ENCODE measurements at regions not wholly inside any gene's neighbourhood (a gene's known extent, or its start where the extent isn't known, plus 50 kb on each side); places are given as distances from the start of the nearest gene placed in this dataset.

DNA sequence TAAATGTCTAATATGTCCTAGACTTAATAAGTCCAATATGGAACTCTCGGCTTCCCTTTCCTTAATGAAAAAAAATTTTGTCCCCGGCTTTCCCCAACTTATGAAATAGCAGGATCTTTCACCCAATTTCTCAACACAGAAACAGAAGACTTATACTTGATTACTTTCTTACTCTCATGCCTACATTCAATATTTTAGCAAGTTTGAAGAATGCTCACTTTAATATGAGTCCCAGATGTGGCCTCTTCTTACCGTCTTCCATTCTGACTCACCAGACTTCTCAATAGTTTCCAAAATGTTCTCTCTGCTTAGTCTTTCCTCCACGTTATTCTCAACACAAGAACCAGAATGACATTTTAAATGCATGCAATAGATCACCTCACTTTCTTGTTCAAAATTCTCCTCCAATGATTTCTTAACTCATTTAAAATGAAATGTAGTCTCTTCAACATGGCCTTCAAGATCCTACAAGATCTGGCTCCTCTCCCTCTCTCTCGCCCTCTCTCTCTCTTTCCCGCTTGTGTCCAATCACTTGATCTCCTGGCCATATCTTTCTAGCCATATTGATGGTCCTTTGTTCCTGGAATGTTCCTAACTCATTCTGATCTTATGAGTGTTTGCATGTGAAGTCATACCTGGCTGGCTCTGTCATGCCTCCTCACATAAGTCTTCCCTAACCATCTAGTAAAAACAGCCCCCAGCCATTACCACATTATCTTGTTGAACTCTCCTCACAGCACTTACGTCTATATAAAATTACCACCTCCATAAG lies 119.7 kb upstream of the FAM3C start:
- 58% methylated on average over 3 of the region's 7 CpGs for WGBS (ENCODE audit: insufficient coverage)
- Histone ChIP-seq H3K4me3 (ENCODE audit: low read length) (no peak overlapping the region), H3K9me3 (replicated peaks; ENCODE audit: control insufficient read depth, low read depth, low read length) (peaks cover 4% of the 10 kb centered on the region), H3K4me1 (ENCODE audit: control insufficient read depth, insufficient read depth, low read length) (no peaks in the 10 kb centered on the region), H3K27me3 (ENCODE audit: control insufficient read depth, insufficient read depth, low read length) (no peaks in the 10 kb centered on the region), H3K36me3 (ENCODE audit: control insufficient read depth, insufficient read depth, low read length) (no peaks in the 10 kb centered on the region), H3K27ac (ENCODE audit: low read length) (no peak overlapping the region)
- no peak for DNase-seq

DNA sequence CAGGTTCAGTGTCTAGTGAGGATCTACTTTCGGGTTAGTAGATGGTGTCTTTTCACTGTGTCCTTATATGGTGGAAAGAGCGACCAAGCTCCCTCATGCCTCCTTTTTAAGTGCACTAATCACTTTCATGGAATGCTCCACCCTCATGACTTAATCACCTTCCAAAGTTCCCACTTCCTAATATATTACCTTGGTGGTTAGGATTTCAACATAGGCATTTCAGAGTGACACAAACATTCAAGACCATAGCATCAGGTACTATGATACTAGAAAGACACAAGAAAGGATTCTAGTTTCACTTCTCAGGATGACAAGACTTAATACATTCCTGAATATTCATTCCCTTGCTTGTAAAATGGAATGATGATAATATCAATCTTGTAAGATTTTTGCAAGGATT lies 119.1 kb upstream of the FAM3C start:
- Histone ChIP-seq H3K4me1 (ENCODE audit: control insufficient read depth, insufficient read depth, low read length) (no peaks in the 10 kb centered on the region), H3K9me3 (replicated peaks; ENCODE audit: control insufficient read depth, low read depth, low read length) (peaks cover 10% of the 10 kb centered on the region), H3K36me3 (ENCODE audit: control insufficient read depth, insufficient read depth, low read length) (no peaks in the 10 kb centered on the region), H3K27ac (ENCODE audit: low read length) (no peak overlapping the region), H3K27me3 (ENCODE audit: control insufficient read depth, insufficient read depth, low read length) (no peaks in the 10 kb centered on the region), H3K4me3 (ENCODE audit: low read length) (no peak overlapping the region)
- no CpG with 5 or more reads among the region's 2 CpGs for WGBS (ENCODE audit: insufficient coverage)
- no peak for DNase-seq

DNA sequence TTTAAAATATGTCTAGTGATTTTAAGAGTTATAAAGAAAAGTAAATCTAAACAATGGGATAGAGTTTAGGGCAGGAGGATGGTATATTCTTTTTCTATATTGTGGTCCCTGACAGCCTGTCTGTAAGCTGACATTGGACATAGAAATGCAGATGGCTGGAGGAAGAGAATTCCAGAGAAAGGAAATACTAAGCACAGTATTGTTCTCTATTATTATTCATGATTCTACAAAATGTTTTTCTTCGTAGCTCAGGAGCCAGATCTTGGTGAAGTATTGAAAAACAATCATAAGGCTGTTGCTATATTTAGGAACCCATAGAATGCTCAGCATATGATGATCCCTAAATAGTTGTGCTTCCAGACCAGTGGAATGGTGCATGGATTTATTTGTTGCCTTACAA lies 117.0 kb upstream of the FAM3C start:
- Histone ChIP-seq H3K36me3 (ENCODE audit: control insufficient read depth, insufficient read depth, low read length) (no peaks in the 10 kb centered on the region), H3K27me3 (ENCODE audit: control insufficient read depth, insufficient read depth, low read length) (no peaks in the 10 kb centered on the region), H3K4me1 (ENCODE audit: control insufficient read depth, insufficient read depth, low read length) (no peaks in the 10 kb centered on the region), H3K27ac (ENCODE audit: low read length) (no peak overlapping the region), H3K4me3 (ENCODE audit: low read length) (no peak overlapping the region), H3K9me3 (replicated peaks; ENCODE audit: control insufficient read depth, low read depth, low read length) (peaks cover 14% of the 10 kb centered on the region)
- no CpG with 5 or more reads among the region's 1 CpG for WGBS (ENCODE audit: insufficient coverage)
- DNase-seq: peak; percentile 23

- H3K36me3 ChIP-seq (ENCODE audit: control insufficient read depth, insufficient read depth, low read length): no peaks in the 10 kb centered on the region
- no peak for DNase-seq
- peaks cover 16% of the 10 kb centered on the region for H3K9me3 ChIP-seq (replicated peaks; ENCODE audit: control insufficient read depth, low read depth, low read length)
- no peaks in the 10 kb centered on the region for H3K27me3 ChIP-seq (ENCODE audit: control insufficient read depth, insufficient read depth, low read length)
- no peak overlapping the region for H3K27ac ChIP-seq (ENCODE audit: low read length)
- H3K4me3 ChIP-seq (ENCODE audit: low read length): no peak overlapping the region
- no peaks in the 10 kb centered on the region for H3K4me1 ChIP-seq (ENCODE audit: control insufficient read depth, insufficient read depth, low read length)
- 97% methylated on average over 4 of the region's 5 CpGs for WGBS (ENCODE audit: insufficient coverage)
These were observed 114.9 kb upstream of the FAM3C start for GRCh38 chr7:121510858-121511482.

- H3K27ac ChIP-seq (ENCODE audit: low read length): no peak overlapping the region
- H3K4me1 ChIP-seq (ENCODE audit: control insufficient read depth, insufficient read depth, low read length): no peaks in the 10 kb centered on the region
- no peak overlapping the region for H3K4me3 ChIP-seq (ENCODE audit: low read length)
- WGBS (ENCODE audit: insufficient coverage): 100% methylated on average over 2 of the region's 2 CpGs
- H3K36me3 ChIP-seq (ENCODE audit: control insufficient read depth, insufficient read depth, low read length): no peaks in the 10 kb centered on the region
- no peak for DNase-seq
- no peaks in the 10 kb centered on the region for H3K27me3 ChIP-seq (ENCODE audit: control insufficient read depth, insufficient read depth, low read length)
- peaks cover 22% of the 10 kb centered on the region for H3K9me3 ChIP-seq (replicated peaks; ENCODE audit: control insufficient read depth, low read depth, low read length)
These were observed 114.2 kb upstream of the FAM3C start for GRCh38 chr7:121510302-121510701.

- Histone ChIP-seq H3K4me1 (ENCODE audit: control insufficient read depth, insufficient read depth, low read length) (no peaks in the 10 kb centered on the region), H3K27me3 (ENCODE audit: control insufficient read depth, insufficient read depth, low read length) (no peaks in the 10 kb centered on the region), H3K9me3 (replicated peaks; ENCODE audit: control insufficient read depth, low read depth, low read length) (peaks cover 19% of the 10 kb centered on the region), H3K27ac (ENCODE audit: low read length) (no peak overlapping the region), H3K4me3 (ENCODE audit: low read length) (no peak overlapping the region), H3K36me3 (ENCODE audit: control insufficient read depth, insufficient read depth, low read length) (no peaks in the 10 kb centered on the region)
- WGBS (ENCODE audit: insufficient coverage): 92% methylated on average over 4 of the region's 6 CpGs
- no peak for DNase-seq
These were observed 109.6 kb upstream of the FAM3C start for GRCh38 chr7:121505540-121506182.

DNA sequence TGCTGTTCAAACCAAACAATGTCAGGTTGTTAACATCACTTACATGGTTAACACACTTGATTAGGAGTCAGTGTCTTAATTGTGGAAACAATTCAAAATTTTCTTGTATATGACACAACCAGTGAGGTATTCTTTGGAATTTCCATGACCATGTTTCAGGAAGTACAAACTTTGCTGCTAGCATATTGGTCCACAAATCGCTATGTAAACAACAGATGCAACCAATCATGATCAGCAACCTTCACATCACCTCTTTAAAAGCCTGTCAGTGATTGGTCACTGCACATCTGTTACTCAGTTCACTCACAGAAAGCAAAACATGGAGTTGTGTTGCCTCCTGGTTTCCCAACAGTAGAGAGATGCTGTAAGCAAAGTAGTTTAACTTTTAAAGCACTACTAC lies 108.9 kb upstream of the FAM3C start:
- Histone ChIP-seq H3K27ac (ENCODE audit: low read length) (no peak overlapping the region), H3K27me3 (ENCODE audit: control insufficient read depth, insufficient read depth, low read length) (no peaks in the 10 kb centered on the region), H3K9me3 (replicated peaks; ENCODE audit: control insufficient read depth, low read depth, low read length) (peaks cover 14% of the 10 kb centered on the region), H3K4me3 (ENCODE audit: low read length) (no peak overlapping the region), H3K36me3 (ENCODE audit: control insufficient read depth, insufficient read depth, low read length) (no peaks in the 10 kb centered on the region), H3K4me1 (ENCODE audit: control insufficient read depth, insufficient read depth, low read length) (no peaks in the 10 kb centered on the region)
- no peak for DNase-seq
- no CpG with 5 or more reads among the region's 1 CpG for WGBS (ENCODE audit: insufficient coverage)

DNA sequence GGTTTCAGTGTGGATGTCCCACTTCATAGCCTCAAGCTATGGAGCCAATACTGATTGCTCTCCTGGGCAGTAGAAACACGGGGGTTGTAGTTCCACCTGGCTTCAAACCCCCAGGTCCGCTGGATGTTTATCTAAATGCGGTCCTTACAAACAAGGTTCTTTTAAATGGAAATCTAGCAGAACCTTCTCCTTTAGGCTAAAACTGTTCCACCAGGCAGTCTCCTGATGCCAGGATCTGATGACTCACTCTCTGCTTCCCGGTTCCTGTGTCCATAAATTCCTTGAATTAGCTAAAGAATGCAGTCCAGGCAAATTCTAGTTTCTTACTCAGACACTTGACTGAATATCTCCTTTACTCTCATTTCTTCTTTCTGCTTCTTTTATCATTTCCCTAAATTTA lies 108.4 kb upstream of the FAM3C start:
- Histone ChIP-seq H3K27ac (ENCODE audit: low read length) (no peak overlapping the region), H3K9me3 (replicated peaks; ENCODE audit: control insufficient read depth, low read depth, low read length) (peaks cover 13% of the 10 kb centered on the region), H3K36me3 (ENCODE audit: control insufficient read depth, insufficient read depth, low read length) (no peaks in the 10 kb centered on the region), H3K27me3 (ENCODE audit: control insufficient read depth, insufficient read depth, low read length) (no peaks in the 10 kb centered on the region), H3K4me1 (ENCODE audit: control insufficient read depth, insufficient read depth, low read length) (no peaks in the 10 kb centered on the region), H3K4me3 (ENCODE audit: low read length) (no peak overlapping the region)
- DNase-seq: peak; percentile 73
- WGBS (ENCODE audit: insufficient coverage): 68% methylated on average over 4 of the region's 4 CpGs

DNA sequence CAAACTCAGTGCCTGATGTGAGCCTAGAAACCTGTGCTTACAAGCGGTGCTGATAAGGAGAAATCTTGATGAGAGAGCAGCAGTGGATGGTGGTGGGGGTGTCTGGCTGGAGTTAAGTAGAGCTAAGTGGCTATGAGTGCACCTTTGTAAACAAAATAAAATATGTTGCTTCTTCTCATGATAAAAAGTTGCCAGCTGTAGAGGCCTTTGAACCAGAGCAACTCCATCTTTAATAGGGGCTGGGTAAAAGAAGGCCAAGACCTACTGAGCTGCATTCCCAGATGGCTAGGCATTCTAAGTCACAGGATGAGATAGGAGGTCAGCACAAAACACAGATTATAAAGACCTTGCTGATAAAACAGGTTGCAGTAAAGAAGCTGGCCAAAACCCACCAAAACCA lies 107.6 kb upstream of the FAM3C start:
- Histone ChIP-seq H3K9me3 (replicated peaks; ENCODE audit: control insufficient read depth, low read depth, low read length) (peaks cover 11% of the 10 kb centered on the region), H3K27ac (ENCODE audit: low read length) (no peak overlapping the region), H3K27me3 (ENCODE audit: control insufficient read depth, insufficient read depth, low read length) (no peaks in the 10 kb centered on the region), H3K36me3 (ENCODE audit: control insufficient read depth, insufficient read depth, low read length) (no peaks in the 10 kb centered on the region), H3K4me1 (ENCODE audit: control insufficient read depth, insufficient read depth, low read length) (no peaks in the 10 kb centered on the region), H3K4me3 (ENCODE audit: low read length) (no peak overlapping the region)
- no CpG with 5 or more reads among the region's 1 CpG for WGBS (ENCODE audit: insufficient coverage)
- DNase-seq: no peak

DNA sequence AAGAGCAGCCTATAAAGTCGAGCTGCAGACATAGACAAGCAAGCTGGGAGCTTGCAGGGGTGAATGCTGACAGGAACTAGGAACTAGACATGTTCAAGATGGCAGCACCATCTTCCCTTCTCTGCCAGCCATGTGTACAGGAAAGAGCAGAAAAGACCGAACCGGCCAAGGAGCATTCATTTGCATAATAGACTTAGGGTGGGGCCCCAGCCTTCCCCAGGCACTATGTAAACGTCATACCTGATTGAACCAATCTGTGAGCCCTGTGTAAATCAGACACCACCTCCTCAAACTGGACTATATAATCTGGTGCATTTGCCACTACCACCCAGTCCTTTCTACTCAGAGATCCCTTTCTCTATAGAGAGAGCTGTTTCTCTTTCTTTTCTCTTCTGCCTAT lies 106.9 kb upstream of the FAM3C start:
- Histone ChIP-seq H3K36me3 (ENCODE audit: control insufficient read depth, insufficient read depth, low read length) (no peaks in the 10 kb centered on the region), H3K4me3 (ENCODE audit: low read length) (no peak overlapping the region), H3K27me3 (ENCODE audit: control insufficient read depth, insufficient read depth, low read length) (no peaks in the 10 kb centered on the region), H3K9me3 (replicated peaks; ENCODE audit: control insufficient read depth, low read depth, low read length) (peaks cover 11% of the 10 kb centered on the region), H3K4me1 (ENCODE audit: control insufficient read depth, insufficient read depth, low read length) (no peaks in the 10 kb centered on the region), H3K27ac (ENCODE audit: low read length) (no peak overlapping the region)
- no peak for DNase-seq
- 71% methylated on average over 3 of the region's 4 CpGs for WGBS (ENCODE audit: insufficient coverage)

Measured in muscle of leg (tissue), 3 donors.